ENCODE measurements at regions not wholly inside any gene's neighbourhood (a gene's known extent, or its start where the extent isn't known, plus 50 kb on each side); places are given as distances from the start of the nearest gene placed in this dataset.

GRCh38 chr10:65320236-65321026, 1605.4 kb upstream of the LRRTM3 start:
- DNase-seq (ENCODE audit: low read depth), result peak; percentile 36

- no peak for DNase-seq (ENCODE audit: low read depth)
Observed at GRCh38 chr10:65323802-65324201, 1602.0 kb upstream of the LRRTM3 start.

- DNase-seq (ENCODE audit: low read depth), result no peak
Observed at GRCh38 chr10:65325913-65326312, 1599.9 kb upstream of the LRRTM3 start.

- no peak for DNase-seq (ENCODE audit: low read depth)
Observed at GRCh38 chr10:65328486-65328885, 1597.3 kb upstream of the LRRTM3 start.

DNA sequence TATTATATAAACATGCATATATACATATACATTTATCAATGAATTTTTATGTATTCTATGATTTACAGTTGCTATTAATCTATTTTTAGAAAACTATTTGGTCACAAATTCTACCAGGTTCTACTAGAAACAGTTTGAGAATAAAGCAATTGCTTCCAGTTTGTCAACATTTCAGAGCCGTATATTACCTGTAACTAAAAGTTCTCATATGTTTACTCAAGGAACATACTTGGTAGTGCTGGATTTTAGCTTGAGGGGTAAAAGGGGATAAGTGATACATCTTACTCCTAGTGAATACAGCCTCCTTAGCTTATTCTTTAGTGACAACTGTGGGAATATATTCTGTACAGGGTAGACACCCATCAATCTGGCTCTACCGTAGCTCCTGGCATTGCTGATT, 1590.5 kb upstream of the LRRTM3 start:
- no peak for DNase-seq (ENCODE audit: low read depth)

- DNase-seq (ENCODE audit: low read depth), result no peak
Observed at GRCh38 chr10:65340340-65340739, 1585.5 kb upstream of the LRRTM3 start.

GRCh38 chr10:65341323-65341925, 1584.4 kb upstream of the LRRTM3 start:
- peak; percentile 89 for DNase-seq (ENCODE audit: low read depth)

DNA sequence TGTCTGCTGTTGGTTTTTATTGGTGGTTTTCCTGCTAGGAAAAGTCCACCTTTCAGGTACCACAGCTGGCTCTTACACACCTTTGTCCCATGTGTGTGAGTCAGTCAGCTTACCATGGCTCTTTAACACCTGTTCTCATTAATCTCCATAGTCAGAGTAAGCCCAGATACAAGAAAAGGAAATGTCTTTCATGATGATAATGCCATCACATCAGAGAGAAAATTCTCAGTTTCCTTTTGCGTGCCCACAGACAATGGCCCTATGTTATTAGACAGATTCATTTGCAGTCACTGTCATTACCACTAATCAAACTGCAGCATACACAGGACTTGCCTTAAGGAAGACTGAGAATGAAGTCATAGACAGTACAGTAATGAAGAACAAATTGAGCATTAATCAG, 1583.6 kb upstream of the LRRTM3 start:
- peak; percentile 53 for DNase-seq (ENCODE audit: low read depth)

DNA sequence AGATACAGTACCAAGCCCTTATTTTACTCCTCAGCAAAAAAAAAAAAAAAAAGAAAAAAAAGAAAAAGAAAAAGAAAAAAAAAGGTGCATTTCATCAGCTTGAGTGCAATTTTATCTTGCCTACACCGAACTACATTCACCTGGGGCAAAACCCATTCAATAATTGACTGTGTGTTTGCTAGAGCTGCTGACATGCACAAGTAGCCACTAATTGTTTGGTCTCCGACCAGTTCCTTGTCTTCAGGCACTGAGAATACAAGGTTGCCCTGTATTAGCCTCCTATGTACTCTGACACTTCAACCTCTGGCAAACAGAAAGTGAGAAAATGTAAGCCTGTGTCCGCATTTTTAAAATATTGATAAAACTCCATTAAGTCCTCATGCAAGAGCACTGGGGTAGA, 1579.4 kb upstream of the LRRTM3 start:
- DNase-seq (ENCODE audit: low read depth), result no peak

- DNase-seq (ENCODE audit: low read depth), result no peak
Observed at GRCh38 chr10:65348637-65349036, 1577.2 kb upstream of the LRRTM3 start.

GRCh38 chr10:65350611-65351010, 1575.2 kb upstream of the LRRTM3 start:
- DNase-seq (ENCODE audit: low read depth), result peak; percentile 31

DNA sequence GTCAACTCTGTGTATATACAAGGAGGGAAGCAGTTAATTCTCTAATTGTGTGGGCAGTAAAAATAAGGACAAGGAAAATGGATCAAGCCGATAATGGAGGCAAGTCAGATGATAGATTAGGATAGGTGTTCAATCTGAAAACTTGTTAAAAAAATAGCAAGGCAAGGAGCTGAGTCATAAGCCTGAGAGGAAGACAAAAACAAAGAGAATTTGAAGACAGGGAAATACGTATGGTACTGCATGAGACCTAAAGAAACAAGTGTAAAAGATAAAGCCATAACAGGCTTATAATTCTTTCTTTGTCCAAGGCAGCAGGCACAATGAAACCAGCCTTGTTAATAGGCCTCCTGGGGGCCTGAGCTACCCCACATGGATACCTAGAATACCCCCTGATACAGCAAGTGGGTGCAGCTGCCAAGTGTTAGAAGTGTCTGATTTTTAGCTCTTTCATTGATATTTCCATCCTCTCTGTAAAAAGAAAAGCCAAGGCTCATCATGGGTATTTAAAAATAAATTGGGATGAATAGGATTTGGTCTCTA, 1570.6 kb upstream of the LRRTM3 start:
- no peak for DNase-seq (ENCODE audit: low read depth)

GRCh38 chr10:65358565-65358964, 1567.3 kb upstream of the LRRTM3 start:
- peak; percentile 60 for DNase-seq (ENCODE audit: low read depth)

GRCh38 chr10:65360497-65360896, 1565.3 kb upstream of the LRRTM3 start:
- no peak for DNase-seq (ENCODE audit: low read depth)

GRCh38 chr10:65365878-65366277, 1560.0 kb upstream of the LRRTM3 start:
- DNase-seq (ENCODE audit: low read depth), result no peak

DNA sequence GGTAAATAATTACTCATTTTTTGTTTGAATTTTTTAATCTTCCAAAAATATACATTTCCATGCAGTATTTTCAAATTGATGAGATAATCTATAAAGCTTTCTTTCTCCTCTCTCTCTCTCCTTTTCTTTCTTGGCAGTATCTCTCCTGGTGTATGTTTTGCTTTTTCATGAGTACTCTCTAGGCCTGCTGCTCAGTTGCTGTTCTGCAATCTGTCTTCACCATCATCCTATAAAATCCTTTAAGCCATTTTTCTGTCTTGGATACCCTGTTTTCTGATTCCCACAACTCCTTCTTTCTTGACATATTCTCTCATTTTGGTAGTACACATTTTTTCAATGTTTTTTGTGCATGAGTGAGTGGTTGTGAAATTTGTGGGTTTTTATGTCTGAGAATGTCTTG, 1558.1 kb upstream of the LRRTM3 start:
- no peak for DNase-seq (ENCODE audit: low read depth)

- DNase-seq (ENCODE audit: low read depth), result no peak
Observed at GRCh38 chr10:65375528-65375927, 1550.3 kb upstream of the LRRTM3 start.

DNA sequence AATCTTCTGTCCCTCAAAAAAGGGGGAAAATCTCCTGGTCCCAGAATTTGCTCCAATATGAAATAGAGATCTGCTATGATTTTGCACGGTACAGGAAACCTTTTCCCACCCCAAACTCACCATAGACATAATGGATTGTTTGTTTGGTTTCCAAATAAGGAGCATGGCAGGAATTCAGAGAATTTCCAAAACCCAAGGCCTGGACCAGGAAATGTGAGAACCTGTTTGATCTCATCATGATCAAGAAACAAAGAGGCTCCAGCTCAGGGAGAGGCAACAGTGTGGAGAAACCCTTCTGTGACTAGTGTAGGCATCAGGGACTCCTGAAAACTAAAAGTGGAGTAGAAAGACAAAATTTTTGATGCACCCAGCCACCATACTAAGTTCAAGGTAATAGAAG, 1548.1 kb upstream of the LRRTM3 start:
- peak; percentile 52 for DNase-seq (ENCODE audit: low read depth)

DNA sequence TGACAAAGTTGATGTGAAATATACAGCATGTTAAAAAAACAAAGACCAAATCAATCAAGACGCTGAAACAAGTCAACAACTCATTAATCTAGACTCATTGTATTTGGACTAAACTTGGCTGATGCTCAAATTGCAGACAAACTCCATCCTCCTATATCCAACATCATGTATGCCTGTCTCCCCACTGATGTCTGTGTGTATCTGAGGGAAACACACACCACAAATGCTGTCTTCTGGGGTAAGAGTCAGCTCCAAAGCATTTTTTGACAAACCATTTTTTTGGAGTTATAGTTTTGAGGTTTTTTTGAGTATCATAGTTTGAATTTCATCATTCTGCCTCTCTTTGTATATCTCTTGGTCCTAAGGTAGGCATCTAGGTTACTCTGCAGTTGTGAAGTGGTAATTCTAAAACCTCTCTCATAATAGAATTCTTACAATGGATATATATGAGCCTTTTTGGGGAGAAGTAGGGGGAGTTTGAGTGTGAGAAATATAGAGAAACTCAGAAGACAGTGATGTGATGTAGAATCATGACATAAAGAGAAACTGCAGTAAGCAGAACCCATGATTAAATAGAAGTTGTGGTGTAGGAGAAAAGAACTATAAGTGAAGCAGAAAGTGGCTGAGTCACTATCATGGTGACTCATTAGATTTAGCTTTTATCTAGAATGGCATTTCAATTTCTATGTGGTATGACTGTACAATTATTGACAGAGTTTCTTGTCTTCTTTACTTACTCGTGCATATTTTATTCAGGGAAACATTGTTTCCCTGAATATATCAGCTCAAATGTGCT, 1531.1 kb upstream of the LRRTM3 start:
- DNase-seq (ENCODE audit: low read depth), result peak; percentile 13

DNA sequence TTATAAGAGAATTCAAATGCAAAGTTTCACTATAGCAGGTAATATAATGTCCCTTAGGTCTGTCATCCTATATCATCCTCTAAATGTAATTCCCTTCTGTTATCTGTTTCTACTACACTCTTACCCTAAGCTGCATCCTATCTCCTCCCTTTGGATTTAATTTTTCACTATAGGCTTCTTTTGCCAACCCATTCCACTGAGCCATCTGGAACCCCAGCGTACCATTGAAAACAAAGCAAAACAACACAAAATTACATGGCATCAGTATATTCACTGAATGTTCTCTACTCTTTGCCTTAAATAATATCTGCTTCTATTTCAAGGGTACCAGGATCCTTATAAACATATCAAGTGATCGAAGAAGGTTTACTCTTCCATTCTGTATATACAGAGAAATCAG, 1530.2 kb upstream of the LRRTM3 start:
- no peak for DNase-seq (ENCODE audit: low read depth)

GRCh38 chr10:65396997-65397396, 1528.8 kb upstream of the LRRTM3 start:
- DNase-seq (ENCODE audit: low read depth), result peak; percentile 32

DNA sequence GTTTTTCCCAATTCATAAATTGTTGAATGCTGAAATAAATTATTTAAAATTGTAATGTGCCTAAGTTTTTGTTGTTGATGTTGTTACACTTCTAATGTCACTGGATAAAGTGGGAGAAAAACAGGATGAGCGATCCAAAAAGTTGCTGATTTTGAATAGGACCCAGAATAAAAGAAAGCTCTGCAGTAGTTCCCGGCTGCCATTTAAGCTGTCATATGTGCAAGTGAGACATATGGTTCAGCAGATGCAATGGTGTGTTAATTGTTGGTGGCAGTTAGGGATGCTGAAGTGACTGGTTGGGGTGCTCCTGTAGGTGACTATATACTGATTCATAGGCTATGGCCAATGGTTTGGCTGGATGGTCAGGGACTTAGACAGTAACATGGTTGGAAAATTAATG, 1517.4 kb upstream of the LRRTM3 start:
- DNase-seq (ENCODE audit: low read depth), result no peak
